GM12878 (cell line): ENCODE measurements at regions not wholly inside any gene's neighbourhood (a gene's known extent, or its start where the extent isn't known, plus 50 kb on each side); places are given as distances from the start of the nearest gene placed in this dataset.

Experiments used
- ATAC-seq: fragments of 200-7000 bp; cut with Tn5 transposase; 3 replicates; pipeline ENCODE4 v1.9.1; 2020; ENCODE audit warnings: mild to moderate bottlenecking, moderate library complexity
- BruUV-seq: library from RNA; stranded (reverse); fragments of 400-500 nt; replicated peaks from 2 replicates; lab custom pipeline; 2021; lab: Mats Ljungman, UMichigan
- CTCF ChIA-PET: fragments of 300-600 bp; sonication (Branson Sonifier 250); formaldehyde crosslinking; extraction: SDS; loops from one replicate; lab custom pipeline; 2021; ENCODE audit warnings: inconsistent platforms; lab: Yijun Ruan, JAX
- POLR2A ChIA-PET: fragments of 350-600 bp; formaldehyde crosslinking; extraction: SDS; loops from one replicate; lab custom pipeline; 2021; ENCODE audit warnings: inconsistent platforms; lab: Charles Lee
- RAD21 ChIA-PET: fragments of 300-600 bp; sonication (Branson Sonifier 250); formaldehyde crosslinking; loops from one replicate; lab custom pipeline; 2023; ENCODE audit warnings: antibody characterized with exemption; ENCODE audit not compliant: unreplicated experiment; lab: Charles Lee
- SMC1A ChIA-PET: fragments of 300-600 bp; sonication (Branson Sonifier 250); formaldehyde crosslinking; loops from one replicate; lab custom pipeline; 2023; ENCODE audit not compliant: unreplicated experiment, uncharacterized antibody; lab: Charles Lee
- DNase-seq: peaks from one replicate; pipeline ENCODE4 v3.0.0-alpha.2; 2011; ENCODE audit warnings: low read depth, low spot score
- FAIRE-seq: peaks from 3 replicates; lab custom pipeline; 2011; peaks lifted over from hg19 to GRCh38; lab: Jason Lieb, UNC
- H2AFZ ChIP-seq: 2 replicates; pipeline ENCODE4 v1.6.0; 2011; ENCODE audit warnings: low read depth, low read length, control low read depth; ENCODE audit not compliant: control insufficient read depth
- H3K27ac ChIP-seq: 2 replicates; pipeline ENCODE4 v1.5.1; 2011; ENCODE audit warnings: control low read depth; ENCODE audit not compliant: control insufficient read depth, insufficient read depth
- H3K27me3 ChIP-seq, 2 experiments: replicated peaks in 1 of 2; 2 replicates each; pipeline versions ENCODE4 v1.6.0 to v1.6.1; 2011; ENCODE audit warnings: low read length in 1 of 2; ENCODE audit not compliant: control insufficient read depth in 2 of 2, insufficient read depth in 2 of 2
- H3K36me3 ChIP-seq, 2 experiments: 2 replicates each; pipeline ENCODE4 v1.5.1; 2011; ENCODE audit warnings: low read length in 1 of 2; ENCODE audit not compliant: control insufficient read depth in 2 of 2, insufficient read depth in 2 of 2
- H3K4me1 ChIP-seq: 2 replicates; pipeline ENCODE4 v1.6.1; 2011; ENCODE audit warnings: mild to moderate bottlenecking, low read length, moderate library complexity, mixed read lengths; ENCODE audit not compliant: control insufficient read depth, insufficient read depth
- H3K4me2 ChIP-seq: 2 replicates; pipeline ENCODE4 v1.6.0; 2011; ENCODE audit warnings: control low read depth; ENCODE audit not compliant: control insufficient read depth, insufficient read depth
- H3K4me3 ChIP-seq: fragments of 200-600 bp; sonication (generic); 2 replicates; pipeline ENCODE4 v1.5.1; 2016
- H3K79me2 ChIP-seq: 2 replicates; pipeline ENCODE4 v1.6.0; 2011; ENCODE audit warnings: low read length; ENCODE audit not compliant: control insufficient read depth, insufficient read depth
- H3K9ac ChIP-seq: 2 replicates; pipeline ENCODE4 v1.8.0; 2011; ENCODE audit warnings: low read length, control low read depth, mixed read lengths; ENCODE audit not compliant: control insufficient read depth, insufficient read depth
- H3K9me3 ChIP-seq: replicated peaks from 3 replicates; pipeline ENCODE4 v1.5.1; 2011; ENCODE audit warnings: mild to moderate bottlenecking, low read length; ENCODE audit not compliant: control insufficient read depth, insufficient read depth
- H4K20me1 ChIP-seq: 2 replicates; pipeline ENCODE4 v1.6.0; 2011; ENCODE audit not compliant: control insufficient read depth, insufficient read depth
- EED ChIP-seq: sonication (generic); IDR thresholded peaks from 2 replicates; pipeline ENCODE4 v1.6.1; 2016; ENCODE audit warnings: antibody characterized with exemption, low read depth
- GATAD2B ChIP-seq: fragments of 450-650 bp; conservative IDR thresholded peaks from 2 replicates; pipeline ENCODE4 v1.6.1; 2017; ENCODE audit warnings: low read depth, mild to moderate bottlenecking, moderate library complexity
- KLF5 ChIP-seq: fragments of 450-650 bp; IDR thresholded peaks from 2 replicates; pipeline ENCODE4 v1.6.1; 2014; ENCODE audit warnings: mild to moderate bottlenecking; ENCODE audit not compliant: partially characterized antibody
- MEF2A ChIP-seq: IDR thresholded peaks from 2 replicates; pipeline ENCODE4 v1.6.1; 2011; ENCODE audit warnings: low read depth, mild to moderate bottlenecking, low read length, moderate library complexity; ENCODE audit not compliant: insufficient read depth
- MEF2B ChIP-seq: fragments of 450-650 bp; IDR thresholded peaks from 2 replicates; pipeline ENCODE4 v1.6.1; 2018; ENCODE audit warnings: mild to moderate bottlenecking, moderate library complexity; ENCODE audit not compliant: partially characterized antibody, poor library complexity, severe bottlenecking
- NBN ChIP-seq: fragments of 450-650 bp; IDR thresholded peaks from 2 replicates; pipeline ENCODE4 v1.6.1; 2016
- NR2C2 ChIP-seq: IDR thresholded peaks from 2 replicates; pipeline ENCODE4 v1.6.1; 2011; ENCODE audit warnings: borderline replicate concordance, low read depth; ENCODE audit not compliant: control insufficient read depth, insufficient read length
- RAD21 ChIP-seq: IDR thresholded peaks from 2 replicates; pipeline ENCODE4 v1.6.1; 2011; ENCODE audit warnings: mild to moderate bottlenecking, low read depth, low read length, moderate library complexity; ENCODE audit not compliant: insufficient read depth
- RFX5 ChIP-seq: IDR thresholded peaks from 2 replicates; pipeline ENCODE4 v1.6.1; 2011; ENCODE audit warnings: low read depth, low read length, improper control_type of control experiment
- SMARCA5 ChIP-seq: fragments of 450-650 bp; IDR thresholded peaks from 2 replicates; pipeline ENCODE4 v1.6.1; 2017; ENCODE audit warnings: mild to moderate bottlenecking
- SP1 ChIP-seq: IDR thresholded peaks from one replicate; pipeline ENCODE4 v1.6.1; 2011; ENCODE audit warnings: low read depth, low read length
- SUPT20H ChIP-seq: IDR thresholded peaks from 2 replicates; pipeline ENCODE4 v1.6.1; 2011; ENCODE audit warnings: low read depth, mild to moderate bottlenecking, low read length, moderate library complexity, borderline replicate concordance; ENCODE audit not compliant: control insufficient read depth
- ZNF217 ChIP-seq: fragments of 450-650 bp; IDR thresholded peaks from 2 replicates; pipeline ENCODE4 v1.6.1; 2017; ENCODE audit warnings: antibody characterized with exemption, mild to moderate bottlenecking
- ZNF24 ChIP-seq: fragments of 450-650 bp; IDR thresholded peaks from 2 replicates; pipeline ENCODE4 v1.6.1; 2017; ENCODE audit warnings: antibody characterized with exemption, mild to moderate bottlenecking
- WGBS: methylation state at CpG from one replicate; pipeline ENCODE4 v1.1.6; 2016; ENCODE audit warnings: low lambda C conversion rate; ENCODE audit not compliant: insufficient replicate concordance, insufficient coverage; ENCODE audit errors: missing lambda C conversion rate; 5-methylcytosine and 5-hydroxymethylcytosine counted together
- in situ Hi-C: fragments of 300-500 bp; cut with MboI; formaldehyde crosslinking; loops from 9 replicates; pipeline ENCODE4 v1.14.3; 2018; ENCODE audit warnings: mixed read lengths
- intact Hi-C: fragments of 100-400 bp; cut with micrococcal nuclease; formaldehyde crosslinking; loops from one replicate; pipeline ENCODE4 v1.14.2; 2022; ENCODE audit not compliant: unreplicated experiment
- TF ChIP-seq, protein P1 (sequence below): fragments of 450-650 bp; conservative IDR thresholded peaks from 2 replicates; pipeline ENCODE4 v1.6.1; 2017; ENCODE audit warnings: mild to moderate bottlenecking, moderate library complexity
- TF ChIP-seq, protein P2 (sequence below): fragments of 450-650 bp; IDR thresholded peaks from 2 replicates; pipeline ENCODE4 v1.6.1; 2017; ENCODE audit warnings: borderline replicate concordance
- TF ChIP-seq, protein P3 (sequence below): IDR thresholded peaks from 2 replicates; pipeline ENCODE4 v1.6.1; 2012; ENCODE audit warnings: low read depth, low read length, improper control_type of control experiment
- TF ChIP-seq, protein P4 (sequence below): fragments of 150-350 bp; IDR thresholded peaks from 2 replicates; pipeline ENCODE4 v1.6.1; 2016; ENCODE audit warnings: low read depth, low read length

DNA sequence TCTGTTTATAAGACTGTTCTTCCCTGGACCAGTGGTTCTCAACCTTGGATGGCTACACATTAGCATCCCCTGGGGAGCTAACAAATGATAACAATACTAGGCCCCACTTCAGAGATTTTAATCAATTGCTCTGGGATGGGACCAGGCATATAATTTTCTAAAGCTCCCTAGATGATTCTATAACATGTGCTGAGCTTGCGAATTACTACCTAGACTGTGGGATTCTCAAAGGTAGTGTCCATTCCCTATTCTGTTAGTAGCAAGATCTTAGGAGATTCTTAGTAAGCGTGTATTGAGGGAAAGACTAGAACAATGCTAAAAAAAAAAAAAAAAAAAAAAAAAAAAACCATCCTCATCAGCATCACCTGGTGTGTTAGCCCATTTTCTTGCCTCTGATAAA lies 412.0 kb upstream of the CDH5 start (continued):
- TF ChIP-seq MEF2B = no peak
- no peak for TF ChIP-seq MEF2A
- no peak for TF ChIP-seq SP1

DNA sequence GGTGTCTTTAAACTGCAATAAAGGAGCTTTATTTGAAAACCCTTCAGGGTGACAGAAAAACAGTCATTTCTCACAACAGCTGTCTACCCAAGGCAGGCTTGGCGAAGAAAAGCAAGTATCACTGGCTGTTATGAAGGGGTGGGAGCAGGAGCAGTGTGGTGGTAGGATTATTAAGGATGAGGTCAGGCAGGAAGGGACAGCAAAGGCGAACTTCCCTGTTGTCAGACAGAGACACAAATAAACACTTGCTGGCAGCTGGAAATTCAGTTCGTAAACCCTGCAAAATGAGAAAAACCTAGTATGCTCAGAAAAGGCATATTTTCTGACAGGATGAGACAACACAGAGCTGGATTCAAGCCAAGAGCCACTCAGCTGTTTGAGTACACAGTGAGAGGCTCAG lies 416.3 kb upstream of the CDH5 start:
- Histone ChIP-seq H3K4me1 (no peaks in the 10 kb centered on the region), H3K4me2 (no peak overlapping the region), H3K27me3 (no peaks in the 10 kb centered on the region), H4K20me1 (no peaks in the 10 kb centered on the region), H3K79me2 (no peaks in the 10 kb centered on the region), H3K9ac (no peak overlapping the region), H3K9me3 (no peaks in the 10 kb centered on the region), H3K4me3 (no peak overlapping the region), H3K36me3 (no peaks in the 10 kb centered on the region), H2AFZ (no peak overlapping the region), H3K27ac (no peak overlapping the region)
- ChIA-PET CTCF (no interaction called here), RAD21 (no interaction called here), SMC1A (no interaction called here), POLR2A (no interaction called here)
- DNase-seq = no peak
- TF ChIP-seq RAD21 = no peak
- TF ChIP-seq ZNF217 = no peak
- TF ChIP-seq, protein P1, sequence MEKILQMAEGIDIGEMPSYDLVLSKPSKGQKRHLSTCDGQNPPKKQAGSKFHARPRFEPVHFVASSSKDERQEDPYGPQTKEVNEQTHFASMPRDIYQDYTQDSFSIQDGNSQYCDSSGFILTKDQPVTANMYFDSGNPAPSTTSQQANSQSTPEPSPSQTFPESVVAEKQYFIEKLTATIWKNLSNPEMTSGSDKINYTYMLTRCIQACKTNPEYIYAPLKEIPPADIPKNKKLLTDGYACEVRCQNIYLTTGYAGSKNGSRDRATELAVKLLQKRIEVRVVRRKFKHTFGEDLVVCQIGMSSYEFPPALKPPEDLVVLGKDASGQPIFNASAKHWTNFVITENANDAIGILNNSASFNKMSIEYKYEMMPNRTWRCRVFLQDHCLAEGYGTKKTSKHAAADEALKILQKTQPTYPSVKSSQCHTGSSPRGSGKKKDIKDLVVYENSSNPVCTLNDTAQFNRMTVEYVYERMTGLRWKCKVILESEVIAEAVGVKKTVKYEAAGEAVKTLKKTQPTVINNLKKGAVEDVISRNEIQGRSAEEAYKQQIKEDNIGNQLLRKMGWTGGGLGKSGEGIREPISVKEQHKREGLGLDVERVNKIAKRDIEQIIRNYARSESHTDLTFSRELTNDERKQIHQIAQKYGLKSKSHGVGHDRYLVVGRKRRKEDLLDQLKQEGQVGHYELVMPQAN = no peak
- TF ChIP-seq EED = no peak
- TF ChIP-seq RFX5 = no peak
- TF ChIP-seq, protein P2, sequence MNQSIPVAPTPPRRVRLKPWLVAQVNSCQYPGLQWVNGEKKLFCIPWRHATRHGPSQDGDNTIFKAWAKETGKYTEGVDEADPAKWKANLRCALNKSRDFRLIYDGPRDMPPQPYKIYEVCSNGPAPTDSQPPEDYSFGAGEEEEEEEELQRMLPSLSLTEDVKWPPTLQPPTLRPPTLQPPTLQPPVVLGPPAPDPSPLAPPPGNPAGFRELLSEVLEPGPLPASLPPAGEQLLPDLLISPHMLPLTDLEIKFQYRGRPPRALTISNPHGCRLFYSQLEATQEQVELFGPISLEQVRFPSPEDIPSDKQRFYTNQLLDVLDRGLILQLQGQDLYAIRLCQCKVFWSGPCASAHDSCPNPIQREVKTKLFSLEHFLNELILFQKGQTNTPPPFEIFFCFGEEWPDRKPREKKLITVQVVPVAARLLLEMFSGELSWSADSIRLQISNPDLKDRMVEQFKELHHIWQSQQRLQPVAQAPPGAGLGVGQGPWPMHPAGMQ = no peak
- no peak for TF ChIP-seq KLF5
- TF ChIP-seq ZNF24 = no peak
- TF ChIP-seq SUPT20H = no peak
- TF ChIP-seq NBN = no peak
- TF ChIP-seq, protein P3, sequence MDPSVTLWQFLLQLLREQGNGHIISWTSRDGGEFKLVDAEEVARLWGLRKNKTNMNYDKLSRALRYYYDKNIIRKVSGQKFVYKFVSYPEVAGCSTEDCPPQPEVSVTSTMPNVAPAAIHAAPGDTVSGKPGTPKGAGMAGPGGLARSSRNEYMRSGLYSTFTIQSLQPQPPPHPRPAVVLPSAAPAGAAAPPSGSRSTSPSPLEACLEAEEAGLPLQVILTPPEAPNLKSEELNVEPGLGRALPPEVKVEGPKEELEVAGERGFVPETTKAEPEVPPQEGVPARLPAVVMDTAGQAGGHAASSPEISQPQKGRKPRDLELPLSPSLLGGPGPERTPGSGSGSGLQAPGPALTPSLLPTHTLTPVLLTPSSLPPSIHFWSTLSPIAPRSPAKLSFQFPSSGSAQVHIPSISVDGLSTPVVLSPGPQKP = no peak
- TF ChIP-seq GATAD2B = no peak
- TF ChIP-seq, protein P4, sequence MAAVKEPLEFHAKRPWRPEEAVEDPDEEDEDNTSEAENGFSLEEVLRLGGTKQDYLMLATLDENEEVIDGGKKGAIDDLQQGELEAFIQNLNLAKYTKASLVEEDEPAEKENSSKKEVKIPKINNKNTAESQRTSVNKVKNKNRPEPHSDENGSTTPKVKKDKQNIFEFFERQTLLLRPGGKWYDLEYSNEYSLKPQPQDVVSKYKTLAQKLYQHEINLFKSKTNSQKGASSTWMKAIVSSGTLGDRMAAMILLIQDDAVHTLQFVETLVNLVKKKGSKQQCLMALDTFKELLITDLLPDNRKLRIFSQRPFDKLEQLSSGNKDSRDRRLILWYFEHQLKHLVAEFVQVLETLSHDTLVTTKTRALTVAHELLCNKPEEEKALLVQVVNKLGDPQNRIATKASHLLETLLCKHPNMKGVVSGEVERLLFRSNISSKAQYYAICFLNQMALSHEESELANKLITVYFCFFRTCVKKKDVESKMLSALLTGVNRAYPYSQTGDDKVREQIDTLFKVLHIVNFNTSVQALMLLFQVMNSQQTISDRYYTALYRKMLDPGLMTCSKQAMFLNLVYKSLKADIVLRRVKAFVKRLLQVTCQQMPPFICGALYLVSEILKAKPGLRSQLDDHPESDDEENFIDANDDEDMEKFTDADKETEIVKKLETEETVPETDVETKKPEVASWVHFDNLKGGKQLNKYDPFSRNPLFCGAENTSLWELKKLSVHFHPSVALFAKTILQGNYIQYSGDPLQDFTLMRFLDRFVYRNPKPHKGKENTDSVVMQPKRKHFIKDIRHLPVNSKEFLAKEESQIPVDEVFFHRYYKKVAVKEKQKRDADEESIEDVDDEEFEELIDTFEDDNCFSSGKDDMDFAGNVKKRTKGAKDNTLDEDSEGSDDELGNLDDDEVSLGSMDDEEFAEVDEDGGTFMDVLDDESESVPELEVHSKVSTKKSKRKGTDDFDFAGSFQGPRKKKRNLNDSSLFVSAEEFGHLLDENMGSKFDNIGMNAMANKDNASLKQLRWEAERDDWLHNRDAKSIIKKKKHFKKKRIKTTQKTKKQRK = no peak
- no peak for TF ChIP-seq SMARCA5
- no peak for TF ChIP-seq NR2C2
- BruUV-seq = no TSS peak
- WGBS = 13% methylated on average over 3 of the region's 3 CpGs
- no peak for FAIRE-seq
- in situ Hi-C loops = no loop called here
- intact Hi-C loops = no loop called here
- no peak for ATAC-seq
